ENCODE measurements at regions not wholly inside any gene's neighbourhood (a gene's known extent, or its start where the extent isn't known, plus 50 kb on each side); places are given as distances from the start of the nearest gene placed in this dataset.

- no peak for TF ChIP-seq CTCF (IDR thresholded peaks at IDR 0.05; ENCODE audit: low read depth, low read length, missing input control)
- no peak for TF ChIP-seq GABPA (IDR thresholded peaks at IDR 0.05 in 1 of 2, conservative IDR thresholded peaks at IDR 0.05 in 1 of 2)
- no peak for TF ChIP-seq MAX (IDR thresholded peaks at IDR 0.05)
- no peak for TF ChIP-seq RAD21 (IDR thresholded peaks at IDR 0.05)
- no peak for TF ChIP-seq EGR1 (IDR thresholded peaks at IDR 0.05; ENCODE audit: low read depth in 2 of 2)
- no peak for TF ChIP-seq TAF1 (conservative IDR thresholded peaks at IDR 0.05)
- TF ChIP-seq FOXA1 (IDR thresholded peaks at IDR 0.05), result no peak
- TF ChIP-seq REST (IDR thresholded peaks at IDR 0.05), result no peak
Observed at GRCh38 chr2:41061356-41061755, 609.5 kb upstream of the SLC8A1 start.
